Bronchial epithelial cell (primary cell): ENCODE measurements at regions not wholly inside any gene's neighbourhood (a gene's known extent, or its start where the extent isn't known, plus 50 kb on each side); places are given as distances from the start of the nearest gene placed in this dataset.

Source experiments
- DNase-seq: peaks from one replicate; pipeline ENCODE4 v3.0.0-alpha.2; 2010; ENCODE audit warnings: low read depth
- FAIRE-seq: peaks from 2 replicates; lab custom pipeline; 2011; peaks lifted over from hg19 to GRCh38; lab: Jason Lieb, UNC
- H3K27me3 ChIP-seq: 2 replicates; pipeline ENCODE4 v1.5.1; 2011; ENCODE audit warnings: low read length; ENCODE audit not compliant: control insufficient read depth, insufficient read depth
- H3K36me3 ChIP-seq: 2 replicates; pipeline ENCODE4 v1.5.1; 2011; ENCODE audit warnings: low read length; ENCODE audit not compliant: control insufficient read depth, insufficient read depth
- H3K4me3 ChIP-seq: 2 replicates; pipeline ENCODE4 v1.5.1; 2011; ENCODE audit warnings: mild to moderate bottlenecking, low read depth, low read length, control low read depth
- TF ChIP-seq, protein P1 (sequence below): IDR thresholded peaks from 2 replicates; pipeline ENCODE4 v1.5.1; 2011; ENCODE audit warnings: mild to moderate bottlenecking, moderate library complexity, low read length, control low read depth, inconsistent platforms; ENCODE audit not compliant: insufficient read depth, severe bottlenecking

DNA sequence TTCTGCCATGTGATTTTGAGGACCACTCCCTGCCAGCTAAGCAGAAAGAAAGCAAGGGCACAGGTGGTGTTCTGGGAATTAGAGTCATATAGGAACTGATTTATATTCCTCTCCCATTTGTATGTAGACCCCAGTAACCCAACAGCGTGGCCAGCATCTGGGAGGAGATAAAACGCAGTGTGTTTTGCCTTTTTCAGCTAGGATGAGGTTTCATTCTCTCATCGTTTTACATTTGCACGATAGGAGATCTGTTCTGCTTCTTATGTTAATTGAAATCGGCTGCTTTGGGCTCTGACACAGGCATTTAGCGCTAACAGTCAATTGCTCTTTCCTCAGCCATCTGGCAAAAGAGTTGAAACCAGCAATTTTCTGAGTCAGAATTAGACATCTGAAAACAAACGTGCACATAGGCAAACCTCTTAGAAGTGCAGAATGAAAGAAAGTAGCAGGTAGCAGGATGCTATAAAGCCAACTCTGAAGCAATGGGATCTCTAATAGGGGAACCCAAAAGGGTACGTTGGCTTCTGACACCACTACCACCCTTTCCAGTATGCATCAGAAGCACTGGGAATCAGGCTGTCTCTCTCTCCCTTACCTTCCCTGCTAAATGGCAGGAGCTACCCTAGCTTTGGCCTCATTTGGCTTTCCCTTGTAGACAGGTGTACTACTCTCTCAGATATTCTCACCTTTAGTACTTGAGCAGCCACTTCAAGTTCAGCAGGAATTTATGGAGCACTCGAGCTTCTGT, 219.1 kb downstream of the PHLDA1 start:
- DNase-seq, result no peak
- Histone ChIP-seq H3K27me3 (no peaks in the 10 kb centered on the region), H3K36me3 (no peaks in the 10 kb centered on the region), H3K4me3 (no peak overlapping the region)
- TF ChIP-seq, protein P1, sequence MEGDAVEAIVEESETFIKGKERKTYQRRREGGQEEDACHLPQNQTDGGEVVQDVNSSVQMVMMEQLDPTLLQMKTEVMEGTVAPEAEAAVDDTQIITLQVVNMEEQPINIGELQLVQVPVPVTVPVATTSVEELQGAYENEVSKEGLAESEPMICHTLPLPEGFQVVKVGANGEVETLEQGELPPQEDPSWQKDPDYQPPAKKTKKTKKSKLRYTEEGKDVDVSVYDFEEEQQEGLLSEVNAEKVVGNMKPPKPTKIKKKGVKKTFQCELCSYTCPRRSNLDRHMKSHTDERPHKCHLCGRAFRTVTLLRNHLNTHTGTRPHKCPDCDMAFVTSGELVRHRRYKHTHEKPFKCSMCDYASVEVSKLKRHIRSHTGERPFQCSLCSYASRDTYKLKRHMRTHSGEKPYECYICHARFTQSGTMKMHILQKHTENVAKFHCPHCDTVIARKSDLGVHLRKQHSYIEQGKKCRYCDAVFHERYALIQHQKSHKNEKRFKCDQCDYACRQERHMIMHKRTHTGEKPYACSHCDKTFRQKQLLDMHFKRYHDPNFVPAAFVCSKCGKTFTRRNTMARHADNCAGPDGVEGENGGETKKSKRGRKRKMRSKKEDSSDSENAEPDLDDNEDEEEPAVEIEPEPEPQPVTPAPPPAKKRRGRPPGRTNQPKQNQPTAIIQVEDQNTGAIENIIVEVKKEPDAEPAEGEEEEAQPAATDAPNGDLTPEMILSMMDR, result no peak
- FAIRE-seq, result no peak

DNA sequence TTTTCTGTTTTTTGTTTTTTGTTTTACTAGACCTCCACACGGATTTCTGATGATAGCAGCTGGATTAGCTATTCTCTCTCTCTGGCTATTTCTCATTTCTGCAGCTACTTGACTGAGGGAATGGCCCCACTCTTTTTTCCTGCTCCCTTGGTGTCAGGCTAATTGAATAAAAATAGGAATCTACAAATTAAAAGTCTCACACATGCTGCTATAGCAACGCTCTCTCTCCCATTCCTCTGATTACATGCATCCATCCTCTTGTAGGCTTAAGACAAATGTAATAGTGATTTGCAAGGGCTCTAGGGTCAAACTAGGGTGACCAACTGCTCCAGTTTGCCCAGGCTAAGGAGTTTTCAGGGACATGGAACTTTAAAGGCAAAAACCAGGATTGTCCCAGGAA, 221.8 kb downstream of the PHLDA1 start:
- no peak overlapping the region for H3K4me3 ChIP-seq
- H3K27me3 ChIP-seq, result no peaks in the 10 kb centered on the region
- no peaks in the 10 kb centered on the region for H3K36me3 ChIP-seq
- TF ChIP-seq, protein P1, result no peak
- no peak for DNase-seq
- FAIRE-seq, result no peak

DNA sequence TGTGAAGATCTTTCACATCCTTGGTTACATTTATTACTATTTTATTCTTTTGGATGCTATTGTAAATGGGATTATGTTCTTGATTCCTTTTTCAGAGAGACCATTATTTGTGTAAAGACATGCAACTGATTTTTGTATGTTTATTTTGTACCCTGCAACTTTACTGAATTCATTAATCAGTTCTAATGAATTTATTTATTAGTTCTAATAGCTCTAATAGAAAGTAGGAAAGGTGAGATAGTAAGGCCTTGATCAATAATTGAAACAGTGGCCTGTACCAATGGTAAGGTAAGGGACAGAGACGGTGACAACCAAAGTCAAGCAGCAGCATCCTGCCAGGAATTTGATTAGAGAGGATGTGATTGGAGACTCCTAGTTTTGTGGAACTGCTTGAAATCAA, 224.1 kb downstream of the PHLDA1 start:
- TF ChIP-seq, protein P1, result no peak
- DNase-seq (no peak), FAIRE-seq (no peak)
- no peaks in the 10 kb centered on the region for H3K36me3 ChIP-seq
- H3K4me3 ChIP-seq, result no peak overlapping the region
- H3K27me3 ChIP-seq, result no peaks in the 10 kb centered on the region

DNA sequence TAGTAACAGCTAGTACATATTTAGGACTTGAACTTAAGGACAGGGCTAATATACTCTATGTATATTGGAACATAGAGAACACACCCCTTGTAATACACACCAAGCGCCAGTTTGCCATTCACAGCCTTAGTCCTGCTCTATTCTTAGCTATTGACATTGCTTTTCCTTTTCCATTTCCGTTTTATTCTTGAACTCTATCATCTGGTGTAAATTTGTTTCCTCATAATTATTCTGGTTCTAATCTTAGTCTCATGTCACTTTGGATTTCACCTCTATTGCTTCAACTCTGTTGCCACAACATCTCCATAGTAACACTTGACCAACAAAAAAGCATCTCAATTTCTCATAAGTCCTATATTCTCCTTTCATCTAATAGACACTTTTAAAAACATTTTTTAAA, 225.7 kb downstream of the PHLDA1 start:
- FAIRE-seq (no peak), DNase-seq (no peak)
- Histone ChIP-seq H3K27me3 (no peaks in the 10 kb centered on the region), H3K4me3 (no peak overlapping the region), H3K36me3 (no peaks in the 10 kb centered on the region)
- TF ChIP-seq, protein P1, result no peak

DNA sequence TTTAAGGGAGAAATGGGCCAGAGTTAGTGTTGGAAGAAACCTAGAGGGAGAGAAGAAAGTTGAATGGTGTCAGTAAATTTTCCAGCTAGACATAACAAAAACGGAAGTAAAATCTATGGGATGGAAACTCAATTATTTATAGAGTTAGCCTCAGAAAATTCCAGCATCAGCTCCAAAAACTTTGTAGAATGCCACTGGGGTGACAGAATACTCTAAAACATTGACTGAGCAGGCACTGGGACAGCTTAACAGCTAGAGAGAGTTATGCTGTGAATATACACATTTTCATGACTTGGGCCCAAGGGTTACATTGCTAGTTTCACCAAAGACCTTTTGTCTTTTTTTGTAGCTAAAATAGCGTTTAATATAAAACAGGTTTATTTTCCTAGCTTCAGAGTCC, 226.3 kb downstream of the PHLDA1 start:
- TF ChIP-seq, protein P1, result no peak
- DNase-seq, result no peak
- H3K4me3 ChIP-seq, result no peak overlapping the region
- FAIRE-seq, result no peak
- H3K27me3 ChIP-seq, result no peaks in the 10 kb centered on the region
- no peaks in the 10 kb centered on the region for H3K36me3 ChIP-seq
